GM10266 (cell line): ENCODE measurements at regions not wholly inside any gene's neighbourhood (a gene's known extent, or its start where the extent isn't known, plus 50 kb on each side); places are given as distances from the start of the nearest gene placed in this dataset.

Source experiments
- DNase-seq: peaks from one replicate; pipeline ENCODE4 v3.0.0; 2012; ENCODE audit errors: extremely low spot score
- TF ChIP-seq, protein P1 (sequence below): IDR thresholded peaks from 2 replicates; pipeline ENCODE4 v1.5.1; 2012; ENCODE audit warnings: mild to moderate bottlenecking, low read depth; ENCODE audit not compliant: control insufficient read depth, insufficient read depth; ENCODE audit errors: missing control alignments

DNA sequence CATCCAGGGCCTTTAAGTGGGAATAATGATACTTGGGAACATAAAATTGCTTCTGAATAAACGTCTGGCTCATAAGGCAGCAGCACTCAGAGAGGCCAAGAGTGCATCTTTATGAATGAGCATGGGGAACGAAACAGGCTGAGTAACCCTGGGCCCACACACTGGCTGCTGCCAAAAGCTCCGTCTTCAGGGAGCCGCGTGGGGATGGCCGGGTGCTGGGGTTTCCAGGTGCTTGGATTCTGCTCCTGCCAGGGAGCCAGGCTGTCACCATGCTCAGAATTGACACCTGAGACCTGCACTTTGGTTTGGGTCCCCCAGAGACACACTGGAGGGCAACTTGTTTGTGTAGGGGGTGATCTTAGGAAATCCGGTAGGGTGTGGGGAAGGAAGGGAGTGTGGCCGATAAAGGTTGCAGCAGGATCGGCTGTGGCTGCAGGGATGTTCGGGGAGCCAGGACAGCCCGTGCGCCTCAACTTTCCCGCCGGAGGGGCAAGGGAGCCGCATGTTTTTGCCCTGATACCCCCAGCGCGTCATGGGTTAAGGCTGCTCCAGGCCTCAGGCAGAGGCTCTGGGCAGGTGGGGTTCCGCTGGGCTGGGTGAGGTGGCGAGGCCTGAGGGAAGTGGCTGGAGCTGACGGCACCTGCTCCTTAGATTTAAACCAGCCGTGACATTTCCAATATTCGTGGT is 101.8 kb downstream of the YTHDF1 start:
- DNase-seq: no peak
- TF ChIP-seq, protein P1, sequence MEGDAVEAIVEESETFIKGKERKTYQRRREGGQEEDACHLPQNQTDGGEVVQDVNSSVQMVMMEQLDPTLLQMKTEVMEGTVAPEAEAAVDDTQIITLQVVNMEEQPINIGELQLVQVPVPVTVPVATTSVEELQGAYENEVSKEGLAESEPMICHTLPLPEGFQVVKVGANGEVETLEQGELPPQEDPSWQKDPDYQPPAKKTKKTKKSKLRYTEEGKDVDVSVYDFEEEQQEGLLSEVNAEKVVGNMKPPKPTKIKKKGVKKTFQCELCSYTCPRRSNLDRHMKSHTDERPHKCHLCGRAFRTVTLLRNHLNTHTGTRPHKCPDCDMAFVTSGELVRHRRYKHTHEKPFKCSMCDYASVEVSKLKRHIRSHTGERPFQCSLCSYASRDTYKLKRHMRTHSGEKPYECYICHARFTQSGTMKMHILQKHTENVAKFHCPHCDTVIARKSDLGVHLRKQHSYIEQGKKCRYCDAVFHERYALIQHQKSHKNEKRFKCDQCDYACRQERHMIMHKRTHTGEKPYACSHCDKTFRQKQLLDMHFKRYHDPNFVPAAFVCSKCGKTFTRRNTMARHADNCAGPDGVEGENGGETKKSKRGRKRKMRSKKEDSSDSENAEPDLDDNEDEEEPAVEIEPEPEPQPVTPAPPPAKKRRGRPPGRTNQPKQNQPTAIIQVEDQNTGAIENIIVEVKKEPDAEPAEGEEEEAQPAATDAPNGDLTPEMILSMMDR: no peak

DNA sequence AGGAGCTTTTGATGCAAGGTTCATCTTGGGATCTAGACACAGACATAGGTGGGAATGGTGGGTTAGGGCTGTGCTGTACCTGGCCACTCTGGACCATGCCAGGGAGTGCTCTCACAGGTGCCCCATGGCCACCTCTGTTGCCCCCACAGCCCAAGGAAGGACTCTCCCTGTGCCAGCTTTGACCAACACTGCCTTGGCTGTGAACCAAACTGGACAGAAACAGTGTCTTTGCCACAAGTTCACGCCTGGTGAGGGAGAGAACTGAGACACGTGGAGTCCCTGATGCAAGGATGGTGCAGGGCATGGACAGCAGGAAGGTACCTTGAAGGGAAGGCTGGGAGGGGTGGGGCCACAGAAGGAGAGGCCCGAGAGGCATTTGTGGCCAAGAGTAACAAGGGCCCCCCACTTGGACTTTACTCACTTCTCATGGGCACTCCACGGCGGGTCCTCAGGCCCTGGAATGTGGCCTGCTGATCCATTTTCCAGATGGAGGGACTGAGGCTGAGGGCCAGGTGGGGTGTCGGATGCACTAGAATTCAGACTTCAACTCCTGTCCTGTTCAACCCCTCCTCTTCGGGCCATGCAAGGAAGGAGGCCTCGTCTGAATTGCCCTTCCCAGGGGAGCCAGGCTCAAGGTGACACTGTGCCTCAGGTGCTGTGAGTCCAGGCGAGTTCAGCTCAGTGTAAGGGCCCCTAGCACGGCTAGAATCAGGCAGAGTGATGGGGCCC is 103.3 kb downstream of the YTHDF1 start:
- TF ChIP-seq, protein P1: no peak
- DNase-seq: no peak

- TF ChIP-seq, protein P1: no peak
- DNase-seq: no peak
Observed at GRCh38 chr20:63108247-63108646, 101.5 kb upstream of the BHLHE23 start.

- no peak for DNase-seq
- TF ChIP-seq, protein P1: no peak
Observed at GRCh38 chr20:63107449-63108200, 100.9 kb upstream of the BHLHE23 start.

DNA sequence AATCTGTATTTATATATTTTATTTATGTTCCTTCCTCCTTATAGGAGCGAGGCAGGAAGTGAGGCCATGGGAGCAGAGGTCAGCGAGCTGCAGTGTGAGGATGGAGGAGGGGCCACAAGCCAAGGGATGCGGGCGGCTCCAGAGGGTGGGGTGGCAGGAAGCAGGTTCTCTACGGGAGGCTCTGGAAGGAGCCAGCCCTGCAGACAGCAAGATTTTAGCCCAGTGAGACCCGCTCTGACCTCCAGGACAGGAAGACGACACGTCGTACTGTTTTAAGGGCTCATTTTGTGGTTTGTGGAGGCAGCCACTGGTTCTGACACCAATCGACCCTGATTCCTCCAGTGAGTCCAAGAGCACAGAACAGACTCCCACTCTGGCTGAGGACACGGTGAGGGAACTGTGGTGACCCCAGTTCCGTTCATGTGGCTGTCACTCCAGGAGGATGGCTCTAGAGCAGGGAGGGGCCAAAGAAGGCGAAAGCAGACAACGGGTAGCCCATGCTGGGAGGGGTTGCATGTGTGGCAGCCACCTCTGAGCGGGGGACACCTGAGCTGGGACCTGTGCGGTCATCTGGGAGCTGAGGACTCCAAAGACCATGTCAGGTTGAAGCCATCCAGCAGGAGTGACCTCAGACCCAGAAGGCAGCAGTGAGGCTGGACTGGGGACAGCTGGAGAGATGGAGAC is 100.1 kb upstream of the BHLHE23 start:
- TF ChIP-seq, protein P1: no peak
- DNase-seq: no peak

- DNase-seq: no peak
- TF ChIP-seq, protein P1: no peak
Observed at GRCh38 chr20:63106108-63106764, 99.5 kb upstream of the BHLHE23 start.
